Right lobe of liver (tissue), 6 donors: ENCODE measurements at regions not wholly inside any gene's neighbourhood (a gene's known extent, or its start where the extent isn't known, plus 50 kb on each side); places are given as distances from the start of the nearest gene placed in this dataset.

Experiments
- ATAC-seq, 4 donors: fragments of 200-7000 bp; cut with Tn5 transposase; one replicate each; pipeline ENCODE4 v1.9.1; 2020; ENCODE audit warnings: mild to moderate bottlenecking in 4 of 4, moderate library complexity in 4 of 4
- DNase-seq, 3 donors: peaks; one replicate each; pipeline ENCODE4 v3.0.0-alpha.2; 2020
- H3K27ac ChIP-seq, 3 donors: fragments of 200-600 bp; one replicate each; pipeline ENCODE4 v1.8.0; 2022
- H3K27me3 ChIP-seq, 2 donors: fragments of 200-600 bp; one replicate each; pipeline ENCODE4 v1.8.0; 2022
- H3K36me3 ChIP-seq, 4 donors: fragments of 200-600 bp; sonication (generic) in 1 of 4; one replicate each; pipeline versions ENCODE4 v1.5.1 to v1.8.0; 2017 to 2022; ENCODE audit warnings: control low read depth in 1 of 4
- H3K4me1 ChIP-seq, 4 donors: fragments of 200-600 bp; sonication (generic) in 1 of 4; one replicate each; pipeline versions ENCODE4 v1.5.1 to v1.8.0; 2017 to 2022; ENCODE audit warnings: control low read depth in 1 of 4
- H3K4me3 ChIP-seq, 3 donors: fragments of 200-600 bp; one replicate each; pipeline ENCODE4 v1.8.0; 2022
- H3K9me3 ChIP-seq, 4 donors: fragments of 200-600 bp; sonication (generic) in 1 of 4; one replicate each; pipeline versions ENCODE4 v1.5.1 to v1.8.0; 2017 to 2022; ENCODE audit warnings: control low read depth in 1 of 4
- CTCF ChIP-seq, 4 donors: fragments of 200-600 bp in 3 of 4; fragments of 450-650 bp in 1 of 4; IDR thresholded peaks; one replicate each; pipeline versions ENCODE4 v1.5.1 to v1.8.0; 2016 to 2022; ENCODE audit warnings: antibody characterized with exemption in 4 of 4, mild to moderate bottlenecking in 2 of 4
- POLR2A ChIP-seq: fragments of 450-650 bp; IDR thresholded peaks from one replicate; pipeline ENCODE4 v1.6.1; 2017; ENCODE audit warnings: antibody characterized with exemption, mild to moderate bottlenecking
- WGBS: methylation state at CpG from one replicate; pipeline ENCODE4 v1.1.6; 2018; ENCODE audit warnings: low coverage, low lambda C conversion rate; ENCODE audit not compliant: insufficient coverage; ENCODE audit errors: missing lambda C conversion rate; 5-methylcytosine and 5-hydroxymethylcytosine counted together
- intact Hi-C, 2 donors: fragments of 100-400 bp; cut with DNase I; formaldehyde crosslinking; loops; one replicate each; pipeline versions ENCODE4 v1.11.2 to v1.14.1; 2022
- donor health status: DM: no; HTN: yes; CAD: no.
- donor health status: DM: no; HTN: no; CAD: no.
- donor health status: DM: no; HTN: no; CAD: no.
- donor health status: DM: no; HTN: yes; CAD: no.
- donor health status: DM: no; HTN: yes; CAD: no.

GRCh38 chr7:91366091-91366490 lies 101.9 kb downstream of the FZD1 start:
- no peak for ATAC-seq
- Histone ChIP-seq H3K36me3 (no peaks in the 10 kb centered on the region), H3K27me3 (no peaks in the 10 kb centered on the region), H3K27ac (no peak overlapping the region), H3K9me3 (no peaks in the 10 kb centered on the region), H3K4me1 (no peaks in the 10 kb centered on the region), H3K4me3 (no peak overlapping the region)
- intact Hi-C loops = no loop called here
- no peak for TF ChIP-seq POLR2A
- no peak for TF ChIP-seq CTCF (IDR thresholded peaks at IDR 0.05)
- no peak for DNase-seq

- WGBS = 49% methylated on average over 6 of the region's 6 CpGs
- Histone ChIP-seq H3K36me3 (no peaks in the 10 kb centered on the region), H3K9me3 (no peaks in the 10 kb centered on the region), H3K27ac (no peak overlapping the region), H3K27me3 (no peaks in the 10 kb centered on the region), H3K4me3 (no peak overlapping the region), H3K4me1 (no peaks in the 10 kb centered on the region)
- DNase-seq (no peak), ATAC-seq (no peak)
- intact Hi-C loops = no loop called here
- TF ChIP-seq POLR2A (no peak), CTCF (IDR thresholded peaks at IDR 0.05) (no peak)
These were observed 103.8 kb downstream of the FZD1 start for GRCh38 chr7:91367812-91368578.

GRCh38 chr7:91372323-91372722 lies 108.1 kb downstream of the FZD1 start:
- no peaks in the 10 kb centered on the region for H3K27me3 ChIP-seq
- no peak for ATAC-seq
- H3K36me3 ChIP-seq = no peaks in the 10 kb centered on the region
- WGBS = 50% methylated on average over 3 of the region's 3 CpGs
- intact Hi-C loops = no loop called here
- H3K27ac ChIP-seq = no peak overlapping the region
- H3K4me3 ChIP-seq = no peak overlapping the region
- H3K9me3 ChIP-seq = no peaks in the 10 kb centered on the region
- TF ChIP-seq CTCF (IDR thresholded peaks at IDR 0.05) (no peak), POLR2A (no peak)
- no peak for DNase-seq
- H3K4me1 ChIP-seq = no peaks in the 10 kb centered on the region

- DNase-seq = no peak
- Histone ChIP-seq H3K36me3 (no peaks in the 10 kb centered on the region), H3K27me3 (no peaks in the 10 kb centered on the region), H3K9me3 (no peaks in the 10 kb centered on the region), H3K27ac (no peak overlapping the region), H3K4me3 (no peak overlapping the region), H3K4me1 (no peaks in the 10 kb centered on the region)
- intact Hi-C loops = no loop called here
- no peak for TF ChIP-seq CTCF (IDR thresholded peaks at IDR 0.05)
- no peak for TF ChIP-seq POLR2A
- 45% methylated on average over 4 of the region's 4 CpGs for WGBS
- peak in 1 of 4 donors; percentile 22 for ATAC-seq
These were observed 109.0 kb downstream of the FZD1 start for GRCh38 chr7:91373111-91373800.
